ENCODE measurements at regions not wholly inside any gene's neighbourhood (a gene's known extent, or its start where the extent isn't known, plus 50 kb on each side); places are given as distances from the start of the nearest gene placed in this dataset.
A peak's percentile ranks its signal among the peaks of the same experiment; 100 is the strongest.
"Not testable (repeated sequence)": the region's sequence is repeated elsewhere in the genome, so short reads cannot be mapped to it uniquely, and the experiment has no call there.

DNA sequence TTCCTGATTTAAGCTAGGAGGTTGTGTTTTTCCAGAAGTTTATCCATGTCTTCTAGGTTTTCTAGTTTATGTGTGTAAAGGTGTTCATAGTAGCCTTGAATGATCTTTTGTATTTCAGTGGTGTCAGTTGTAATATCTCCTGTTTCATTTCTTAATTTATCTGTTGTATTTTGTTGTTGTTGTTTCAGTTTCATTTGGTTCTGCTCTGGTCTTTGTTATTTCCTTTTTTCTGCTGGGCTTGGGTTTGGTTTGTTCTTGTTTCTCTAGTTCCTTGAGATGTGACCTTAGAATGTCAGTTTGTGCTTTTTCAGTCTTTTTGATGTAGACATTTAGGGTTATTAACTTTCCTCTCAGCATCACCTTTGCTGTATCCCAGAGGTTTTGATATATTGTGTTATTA, 62.8 kb downstream of the SCP2D1 start:
- DNase-seq (ENCODE audit: low read depth), result not testable (repeated sequence)

DNA sequence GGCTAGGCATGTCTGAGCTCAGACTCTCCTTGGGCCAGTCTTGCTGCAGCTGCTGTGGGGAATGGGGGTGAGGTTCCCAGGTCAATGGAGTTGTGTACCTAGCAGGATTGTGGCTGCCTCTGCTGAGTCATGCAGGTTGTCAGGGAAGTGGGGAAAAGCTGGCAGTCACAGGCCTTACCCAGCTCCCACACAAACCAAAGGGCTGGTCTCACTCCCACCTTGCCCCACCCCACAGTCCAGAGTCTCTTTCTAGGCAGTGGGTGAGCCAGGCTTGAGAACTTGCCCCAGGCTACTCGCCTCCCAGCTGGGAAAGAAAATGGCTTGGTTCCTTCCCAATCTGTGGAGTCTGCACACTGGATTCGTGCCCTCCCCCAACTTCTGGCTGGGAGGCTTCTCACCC, 65.7 kb downstream of the SCP2D1 start:
- DNase-seq (ENCODE audit: low read depth), result no peak
- TF ChIP-seq, protein P1, sequence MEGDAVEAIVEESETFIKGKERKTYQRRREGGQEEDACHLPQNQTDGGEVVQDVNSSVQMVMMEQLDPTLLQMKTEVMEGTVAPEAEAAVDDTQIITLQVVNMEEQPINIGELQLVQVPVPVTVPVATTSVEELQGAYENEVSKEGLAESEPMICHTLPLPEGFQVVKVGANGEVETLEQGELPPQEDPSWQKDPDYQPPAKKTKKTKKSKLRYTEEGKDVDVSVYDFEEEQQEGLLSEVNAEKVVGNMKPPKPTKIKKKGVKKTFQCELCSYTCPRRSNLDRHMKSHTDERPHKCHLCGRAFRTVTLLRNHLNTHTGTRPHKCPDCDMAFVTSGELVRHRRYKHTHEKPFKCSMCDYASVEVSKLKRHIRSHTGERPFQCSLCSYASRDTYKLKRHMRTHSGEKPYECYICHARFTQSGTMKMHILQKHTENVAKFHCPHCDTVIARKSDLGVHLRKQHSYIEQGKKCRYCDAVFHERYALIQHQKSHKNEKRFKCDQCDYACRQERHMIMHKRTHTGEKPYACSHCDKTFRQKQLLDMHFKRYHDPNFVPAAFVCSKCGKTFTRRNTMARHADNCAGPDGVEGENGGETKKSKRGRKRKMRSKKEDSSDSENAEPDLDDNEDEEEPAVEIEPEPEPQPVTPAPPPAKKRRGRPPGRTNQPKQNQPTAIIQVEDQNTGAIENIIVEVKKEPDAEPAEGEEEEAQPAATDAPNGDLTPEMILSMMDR (conservative IDR thresholded peaks at IDR 0.05; ENCODE audit: low read length), result no peak
- no peak overlapping the region for H3K4me3 ChIP-seq (ENCODE audit: low read length)

More for the DNA sequence above, 62.8 kb downstream of the SCP2D1 start:
- H3K4me3 ChIP-seq (ENCODE audit: low read length), result not testable (repeated sequence)

DNA sequence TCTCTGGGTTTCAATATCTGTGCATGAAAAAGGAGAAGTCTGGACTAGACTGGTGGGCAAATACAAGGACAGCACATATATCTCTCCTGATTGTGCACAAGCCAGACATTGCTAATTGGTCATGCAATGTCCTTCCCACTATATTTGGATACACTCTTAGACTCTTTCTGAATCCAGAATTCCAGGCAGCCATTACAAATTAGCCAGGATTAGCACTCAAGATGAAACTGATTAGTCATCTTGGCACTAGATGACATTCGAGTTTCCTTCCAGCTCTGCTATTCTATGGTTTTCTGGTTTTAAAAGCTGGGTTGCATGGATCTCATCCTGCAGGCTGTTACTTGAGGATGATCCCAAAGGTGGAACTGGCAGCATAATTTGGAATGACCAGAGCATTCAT, 73.2 kb downstream of the SCP2D1 start:
- DNase-seq (ENCODE audit: low read depth), result peak; percentile 3
- TF ChIP-seq, protein P1 (conservative IDR thresholded peaks at IDR 0.05; ENCODE audit: low read length), result no peak
- no peak overlapping the region for H3K4me3 ChIP-seq (ENCODE audit: low read length)

DNA sequence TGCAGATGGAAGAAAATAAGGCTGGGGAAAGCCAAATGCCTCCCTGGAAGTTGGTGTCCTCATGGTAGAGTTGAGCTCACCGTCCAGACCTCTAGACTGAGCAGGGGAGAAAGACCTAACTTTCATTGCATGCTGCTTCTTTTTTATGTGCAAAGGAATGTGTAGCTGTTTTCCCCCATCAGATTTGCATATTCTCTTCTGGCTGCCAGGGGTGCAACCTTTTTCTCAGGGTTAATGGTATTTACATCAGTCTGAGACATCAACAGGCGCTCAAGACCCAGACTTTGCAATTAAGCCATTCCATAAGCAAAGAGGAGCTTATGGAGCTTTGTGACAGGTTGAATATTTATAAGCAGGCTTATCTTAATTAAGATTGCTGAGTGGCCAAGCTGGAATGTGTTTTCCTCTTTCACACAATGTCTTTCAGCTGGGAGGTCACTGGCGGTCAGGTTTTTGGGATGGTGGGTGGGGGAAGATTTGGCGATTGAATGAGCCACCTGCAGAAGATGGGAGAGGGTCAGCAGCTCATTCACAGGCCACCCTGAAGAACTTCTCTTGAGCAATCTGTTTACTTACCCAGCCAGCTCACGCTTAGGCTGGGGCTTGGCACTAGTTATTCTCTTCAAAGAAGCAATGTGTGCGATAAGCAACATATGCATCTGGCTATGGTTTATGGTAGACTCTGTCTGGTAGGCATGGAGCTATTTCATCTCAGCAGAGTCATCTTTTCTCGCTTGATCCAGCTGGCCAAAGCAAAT, 88.6 kb downstream of the SCP2D1 start:
- DNase-seq (ENCODE audit: low read depth), result no peak
- TF ChIP-seq, protein P1 (conservative IDR thresholded peaks at IDR 0.05; ENCODE audit: low read length), result no peak
- H3K4me3 ChIP-seq (ENCODE audit: low read length), result no peak overlapping the region

DNA sequence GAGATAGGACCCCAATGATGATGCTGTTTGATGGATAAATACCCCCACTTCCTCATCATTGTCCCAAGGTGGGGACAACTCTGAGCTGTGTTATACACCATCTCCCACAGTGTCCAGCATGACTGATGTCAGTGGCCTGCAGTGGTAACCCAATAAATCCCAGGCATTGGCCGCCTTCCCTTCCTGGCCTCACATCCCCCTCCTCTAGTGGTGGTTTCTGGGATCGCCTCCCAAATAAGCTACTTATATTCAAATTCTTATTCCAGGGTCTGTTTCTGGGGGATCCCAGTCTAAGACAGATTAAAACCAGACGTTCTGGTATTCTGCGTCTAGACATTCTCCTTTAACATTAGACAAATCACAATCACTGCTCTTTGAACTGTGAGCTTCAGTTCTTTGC, 90.6 kb downstream of the SCP2D1 start:
- no peak for DNase-seq (ENCODE audit: low read depth)
- TF ChIP-seq, protein P1 (conservative IDR thresholded peaks at IDR 0.05; ENCODE audit: low read length), result peak; percentile 14; the same call in 1 of the 2 replicates
- no peak overlapping the region for H3K4me3 ChIP-seq (ENCODE audit: low read length)

DNA sequence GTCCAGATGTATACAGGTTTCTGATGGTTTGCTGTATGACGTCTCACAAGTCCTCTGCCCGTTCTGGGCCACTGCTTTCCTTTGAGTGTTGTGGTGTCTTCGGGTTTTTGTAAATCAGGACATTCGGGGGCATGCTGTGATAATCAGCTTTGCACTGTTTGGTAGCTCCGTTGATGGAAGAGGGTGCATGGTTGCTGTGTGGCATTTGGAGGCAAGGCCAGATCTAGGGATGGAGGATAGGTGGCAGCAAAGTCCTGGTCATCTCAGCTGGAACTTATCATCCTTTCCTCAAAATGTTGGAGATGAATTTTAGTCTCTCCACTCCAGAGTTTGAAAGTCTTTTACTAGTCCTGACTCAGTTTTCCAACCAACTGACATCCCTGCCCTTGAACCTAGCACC, 91.0 kb downstream of the SCP2D1 start:
- peak; percentile 2 for DNase-seq (ENCODE audit: low read depth)
- TF ChIP-seq, protein P1 (conservative IDR thresholded peaks at IDR 0.05; ENCODE audit: low read length), result peak; percentile 30; the same call in 1 of the 2 replicates
- H3K4me3 ChIP-seq (ENCODE audit: low read length), result no peak overlapping the region

DNA sequence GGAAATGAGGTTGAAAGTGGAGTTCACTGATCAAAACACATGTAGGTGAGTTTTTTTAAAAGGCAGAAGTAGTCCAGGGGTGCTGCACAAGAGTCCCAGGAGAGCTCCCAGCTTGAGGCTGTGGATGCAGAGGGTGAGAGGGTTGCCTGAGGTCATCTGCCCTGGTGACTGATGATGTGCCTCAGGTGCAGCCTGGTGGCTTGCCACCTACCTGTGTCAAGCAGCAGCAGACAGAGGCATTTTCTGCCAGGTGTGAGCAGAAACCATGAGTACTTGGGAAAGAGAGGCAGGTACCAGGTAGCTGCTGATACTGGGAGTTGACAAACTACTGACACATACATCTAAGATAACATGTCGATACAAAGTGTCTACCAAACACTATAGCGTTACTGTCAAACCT, 92.5 kb downstream of the SCP2D1 start:
- H3K4me3 ChIP-seq (ENCODE audit: low read length), result no peak overlapping the region
- TF ChIP-seq, protein P1 (conservative IDR thresholded peaks at IDR 0.05; ENCODE audit: low read length), result no peak
- DNase-seq (ENCODE audit: low read depth), result no peak
